ENCODE measurements at regions not wholly inside any gene's neighbourhood (a gene's known extent, or its start where the extent isn't known, plus 50 kb on each side); places are given as distances from the start of the nearest gene placed in this dataset.

GRCh38 chr7:37552030-37552429 lies 103.4 kb upstream of the ELMO1 start:
- TF ChIP-seq CTCF (IDR thresholded peaks at IDR 0.05; ENCODE audit: low read depth, low read length) (no peak), EZH2phosphoT487 (IDR thresholded peaks at IDR 0.05; ENCODE audit: low read depth) (no peak)
